GM21367 (cell line): ENCODE measurements at regions not wholly inside any gene's neighbourhood (a gene's known extent, or its start where the extent isn't known, plus 50 kb on each side); places are given as distances from the start of the nearest gene placed in this dataset.

Experiments
- ATAC-seq: cut with Tn5 transposase; IDR thresholded peaks from one replicate; pipeline ENCODE4 v1.9.1; 2021; ENCODE audit not compliant: unreplicated experiment

GRCh38 chr10:4137299-4137698 is 352.3 kb upstream of the KLF6 start:
- no peak for ATAC-seq

- ATAC-seq = peak; percentile 72
These were observed 351.1 kb upstream of the KLF6 start for GRCh38 chr10:4136121-4136520.

DNA sequence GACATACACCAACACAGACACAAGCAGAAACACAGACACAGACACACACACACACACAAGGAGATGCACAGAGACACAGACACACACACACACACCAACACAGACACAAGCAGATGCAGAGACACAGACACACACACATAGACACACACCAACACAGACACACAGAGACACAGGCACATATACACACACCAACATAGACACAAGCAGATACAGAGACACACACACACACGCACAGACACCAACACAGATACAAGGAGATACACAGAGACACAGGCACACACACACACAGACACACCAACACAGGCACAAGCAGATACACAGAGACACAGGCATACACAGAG is 347.2 kb upstream of the KLF6 start:
- no peak for ATAC-seq

- peak; percentile 52 for ATAC-seq
These were observed 346.6 kb upstream of the KLF6 start for GRCh38 chr10:4131407-4132215.

GRCh38 chr10:4130685-4131084 is 345.7 kb upstream of the KLF6 start:
- no peak for ATAC-seq

- no peak for ATAC-seq
These were observed 345.0 kb upstream of the KLF6 start for GRCh38 chr10:4129866-4130477.

DNA sequence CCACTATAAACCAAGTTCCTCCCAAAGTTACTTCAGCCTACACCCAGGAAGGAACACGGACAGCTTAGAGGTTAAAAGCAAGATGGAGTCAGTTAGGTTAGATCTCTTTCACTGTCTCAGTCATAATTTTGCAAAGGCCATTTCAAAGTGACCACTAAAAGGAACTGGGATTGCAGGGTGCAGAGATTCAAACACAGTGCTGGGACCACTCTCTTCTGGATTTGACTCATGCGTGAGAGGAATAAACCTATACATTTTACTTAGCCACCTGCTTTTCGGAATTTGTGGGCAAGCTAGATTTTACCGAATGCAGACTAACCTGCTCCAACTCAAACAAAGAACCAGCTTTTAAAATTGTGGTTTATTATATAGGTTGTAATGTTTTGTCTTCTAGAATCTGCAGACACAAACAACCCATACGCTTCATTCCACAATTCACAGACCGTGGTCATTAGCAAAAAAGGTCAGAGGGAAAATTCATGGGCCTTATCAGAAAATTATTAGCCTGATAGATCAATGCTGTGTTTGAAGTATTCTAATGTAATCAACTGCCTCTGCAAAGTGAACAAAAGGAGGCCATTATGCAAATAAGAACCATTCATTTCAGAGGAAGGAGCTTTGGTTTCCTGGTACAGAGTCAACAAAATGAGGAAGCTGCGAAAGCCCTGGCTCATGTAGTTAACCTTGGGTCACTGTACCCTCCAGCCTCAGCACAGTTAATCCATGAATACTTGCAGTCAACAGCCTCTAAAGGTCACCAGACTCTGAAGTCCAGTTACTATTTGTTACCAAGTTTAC is 342.7 kb upstream of the KLF6 start:
- ATAC-seq = peak; percentile 58

DNA sequence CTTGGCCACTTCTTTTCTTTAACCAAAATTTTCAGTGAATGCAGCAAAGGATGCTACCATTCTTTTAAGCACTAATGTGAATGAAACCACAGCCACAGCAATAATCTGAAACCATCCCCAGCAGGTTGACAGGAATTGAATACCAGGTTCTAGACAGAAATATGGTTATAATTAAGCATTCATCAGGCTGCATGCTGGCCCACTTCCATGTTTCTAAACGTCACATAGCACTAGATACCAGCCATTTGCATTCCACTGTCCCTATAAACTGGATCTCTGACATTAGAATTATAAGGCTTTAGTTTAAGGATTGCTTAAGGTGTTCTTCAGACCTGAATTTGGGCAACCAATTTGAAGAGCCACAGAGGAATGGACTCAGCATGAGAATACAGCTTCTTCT is 340.8 kb upstream of the KLF6 start:
- ATAC-seq = no peak

DNA sequence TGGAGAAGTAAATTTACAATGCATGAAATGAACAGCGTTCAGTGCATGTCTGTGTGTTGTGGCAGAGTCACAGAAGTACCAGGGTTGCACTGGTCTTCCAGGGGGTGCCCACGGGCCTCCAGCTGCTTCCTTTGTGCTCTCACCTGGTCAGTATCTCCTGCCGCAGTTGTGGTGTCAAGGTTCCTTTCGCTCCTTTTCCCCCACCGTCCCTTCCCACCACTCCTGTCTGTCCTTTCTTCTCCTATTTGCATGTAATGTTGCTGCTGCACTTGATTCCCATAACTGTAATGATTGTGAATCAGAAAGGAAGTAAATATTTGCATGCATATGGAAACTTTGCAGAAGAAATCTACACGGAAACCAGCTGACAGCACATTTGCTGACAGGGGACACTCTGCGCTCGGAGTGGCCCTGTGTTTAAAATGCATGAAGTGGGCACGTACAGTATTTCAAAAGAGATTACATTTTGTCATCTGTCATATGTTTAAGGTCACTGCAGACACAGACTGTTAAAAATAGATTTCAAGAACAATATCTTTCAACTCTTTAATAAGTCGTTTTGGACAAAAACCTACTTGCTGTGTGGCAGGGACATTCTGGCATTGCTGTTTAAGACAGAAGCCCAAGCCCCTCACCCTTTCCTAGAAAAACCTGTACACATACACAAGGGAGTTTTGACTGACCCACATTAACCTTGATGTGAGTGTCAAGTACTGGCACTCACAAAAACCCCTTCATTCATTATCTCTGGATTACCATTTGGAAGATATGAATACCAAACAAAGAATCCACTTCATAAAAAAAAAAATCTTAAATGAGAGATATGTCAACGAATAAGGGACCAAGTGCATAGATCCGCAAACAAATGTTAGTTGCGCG is 336.7 kb upstream of the KLF6 start:
- peak; percentile 70 for ATAC-seq

GRCh38 chr10:4120096-4120853 is 335.3 kb upstream of the KLF6 start:
- ATAC-seq = no peak

DNA sequence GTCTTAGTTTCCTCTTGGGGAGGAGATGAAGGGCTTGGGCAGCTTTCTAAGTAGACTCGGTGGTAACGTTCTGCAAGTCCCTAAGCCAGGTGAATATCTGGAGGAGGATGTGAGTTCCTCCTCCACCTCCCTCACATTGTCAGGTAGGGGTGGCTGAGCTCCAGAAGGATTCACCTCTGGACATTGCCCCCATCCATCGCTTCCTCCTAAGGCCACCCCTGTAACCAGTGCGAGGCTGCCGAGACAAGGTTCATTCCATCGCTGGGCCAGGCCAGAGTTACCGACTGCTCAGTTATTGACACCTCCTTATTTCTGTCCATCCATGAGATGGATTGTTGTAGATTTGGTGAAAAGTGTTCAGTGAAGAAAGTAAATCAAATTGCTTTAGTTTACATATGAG is 334.1 kb upstream of the KLF6 start:
- no peak for ATAC-seq

DNA sequence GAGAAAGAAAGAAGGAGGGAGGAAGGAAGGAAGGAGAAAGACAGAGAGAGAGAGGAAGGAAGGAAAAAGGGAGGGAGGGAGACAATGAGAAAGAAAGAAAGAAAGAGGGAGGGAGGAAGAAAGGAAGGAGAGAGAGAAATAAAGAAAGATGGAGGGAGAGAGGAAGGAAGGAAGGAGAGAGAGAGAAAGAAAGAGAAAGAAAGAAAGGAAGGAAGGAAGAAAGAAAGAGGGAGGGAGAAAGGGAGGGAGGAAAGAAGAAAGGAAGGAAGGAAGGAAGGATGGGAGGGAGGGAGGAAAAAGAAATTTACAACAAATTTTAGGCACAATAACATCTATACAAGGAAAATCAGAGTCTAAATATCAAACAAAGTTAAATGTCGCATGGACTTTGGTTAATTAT is 332.6 kb upstream of the KLF6 start:
- ATAC-seq = no peak

DNA sequence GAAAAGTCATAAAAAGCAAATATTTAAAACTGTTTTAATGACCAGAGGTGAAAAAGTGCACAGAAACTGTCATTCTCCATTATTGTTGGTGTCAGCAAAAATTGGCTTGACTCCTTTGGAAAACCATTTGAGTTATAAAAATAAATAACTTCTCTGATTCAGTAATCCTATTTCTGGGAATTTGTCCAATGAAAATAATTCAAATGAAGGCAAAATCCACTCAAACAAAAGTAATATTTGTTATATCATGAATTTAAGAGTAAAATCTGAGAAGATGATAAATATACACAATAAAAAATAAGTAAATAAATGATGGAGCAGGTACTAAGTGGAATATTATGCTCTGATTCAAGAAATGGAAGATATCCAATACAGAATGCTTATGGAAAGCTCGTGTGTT is 326.6 kb upstream of the KLF6 start:
- ATAC-seq = no peak

- no peak for ATAC-seq
These were observed 324.5 kb upstream of the KLF6 start for GRCh38 chr10:4109469-4109868.

- ATAC-seq = no peak
These were observed 323.7 kb upstream of the KLF6 start for GRCh38 chr10:4108693-4109092.

DNA sequence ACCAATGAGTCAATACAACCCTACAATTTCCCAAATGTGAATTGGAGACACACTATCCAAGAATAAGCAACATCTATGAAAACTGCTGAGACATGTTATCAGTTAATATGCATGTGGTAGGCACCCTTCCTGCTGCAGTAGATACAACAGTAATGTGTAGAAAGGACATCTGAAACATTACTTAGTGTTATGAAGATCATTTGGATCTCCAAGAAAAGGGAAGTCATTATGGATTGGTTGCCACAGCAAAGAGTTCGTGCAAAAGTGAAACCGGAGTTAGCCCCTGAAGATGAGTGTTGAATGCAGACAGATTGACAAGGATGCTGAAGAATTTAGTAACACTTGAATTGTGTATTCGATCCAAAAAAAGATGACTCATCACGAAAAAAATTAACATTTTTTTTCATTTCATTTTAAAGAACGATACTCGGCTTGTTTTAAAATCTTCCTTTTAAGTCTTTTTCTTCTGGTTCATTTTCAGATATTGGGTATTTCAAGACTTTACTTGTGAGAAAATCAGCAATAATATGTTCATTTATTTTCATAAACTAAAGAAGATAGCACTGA is 322.4 kb upstream of the KLF6 start:
- no peak for ATAC-seq

DNA sequence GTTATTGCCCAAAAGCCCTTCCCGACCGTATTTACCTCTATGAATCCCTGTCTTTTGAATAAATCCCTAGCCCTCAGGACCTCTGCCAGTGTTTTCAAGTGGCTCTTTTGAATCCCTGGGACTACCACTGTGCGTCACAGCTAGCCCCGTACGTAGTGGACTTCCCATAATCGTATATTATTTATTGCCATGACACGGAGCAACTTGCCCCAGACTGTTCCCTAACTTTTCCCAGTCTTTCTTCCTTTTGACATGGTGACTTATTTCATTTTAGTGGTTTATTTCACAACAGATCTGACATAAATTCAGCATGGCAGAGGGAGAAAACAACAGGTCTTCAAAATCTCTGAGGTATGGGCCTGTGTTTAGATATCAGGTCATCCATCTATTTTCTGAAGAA is 318.6 kb upstream of the KLF6 start:
- no peak for ATAC-seq

DNA sequence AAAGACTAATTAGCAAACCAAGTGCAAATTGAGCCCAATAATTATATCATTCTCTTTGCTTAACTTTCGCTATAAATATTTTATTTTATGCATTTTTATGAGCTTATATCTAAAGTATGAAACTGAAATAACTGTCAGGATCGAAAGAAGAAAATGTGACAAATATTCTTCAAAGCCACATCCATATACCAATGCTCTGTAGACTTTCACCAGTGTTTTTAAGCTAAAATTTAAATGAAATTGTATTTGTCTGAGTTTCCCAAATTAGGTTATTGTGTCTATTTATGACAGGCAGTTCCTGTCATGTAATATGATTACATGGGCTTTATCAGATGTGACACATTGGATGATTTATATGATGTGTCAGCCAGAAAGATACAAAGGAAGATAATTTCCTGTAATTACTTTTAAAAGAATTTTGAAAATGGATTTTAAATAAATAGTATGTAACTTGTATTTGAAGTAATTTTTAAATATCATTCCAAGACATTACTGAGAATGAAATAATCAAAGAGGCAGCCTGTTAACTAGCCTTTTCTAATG is 317.9 kb upstream of the KLF6 start:
- ATAC-seq = no peak

- ATAC-seq = no peak
These were observed 317.1 kb upstream of the KLF6 start for GRCh38 chr10:4101918-4102654.
